H1 (cell line): ENCODE measurements at regions not wholly inside any gene's neighbourhood (a gene's known extent, or its start where the extent isn't known, plus 50 kb on each side); places are given as distances from the start of the nearest gene placed in this dataset.
"Not testable (repeated sequence)": the region's sequence is repeated elsewhere in the genome, so short reads cannot be mapped to it uniquely, and the experiment has no call there.

Experiments used
- CTCF ChIA-PET: fragments of 300-600 bp; sonication (Branson Sonifier 250); formaldehyde crosslinking; loops from one replicate; lab custom pipeline; 2021; ENCODE audit not compliant: partially characterized antibody; lab: Charles Lee
- POLR2A ChIA-PET: fragments of 300-600 bp; sonication (Branson Sonifier 250); formaldehyde crosslinking; loops from one replicate; lab custom pipeline; 2021; ENCODE audit warnings: inconsistent platforms; ENCODE audit not compliant: partially characterized antibody; lab: Charles Lee
- DNase-seq, 2 experiments: peaks; one replicate each; pipeline versions ENCODE4 v3.0.0 to v3.0.0-alpha.2; 2010 to 2022; ENCODE audit warnings: low spot score in 2 of 2, low read depth in 1 of 2, mixed read lengths in 1 of 2
- FAIRE-seq: peaks from 2 replicates; lab custom pipeline; 2011; peaks lifted over from hg19 to GRCh38; lab: Jason Lieb, UNC
- H2AFZ ChIP-seq: 2 replicates; pipeline ENCODE4 v1.8.1; 2012; ENCODE audit warnings: low read length, inconsistent platforms
- H2AK5ac ChIP-seq: 2 replicates; pipeline ENCODE4 v1.6.1; 2013; ENCODE audit warnings: low read depth, low read length
- H2BK120ac ChIP-seq: replicated peaks from 2 replicates; pipeline ENCODE3; 2013; ENCODE audit warnings: low read depth, low read length, inconsistent platforms
- H2BK12ac ChIP-seq: 2 replicates; pipeline ENCODE4 v1.6.1; 2013; ENCODE audit warnings: low read depth, low read length
- H2BK15ac ChIP-seq: 2 replicates; pipeline ENCODE4 v1.6.1; 2013; ENCODE audit warnings: low read length
- H2BK20ac ChIP-seq: 2 replicates; pipeline ENCODE4 v1.6.1; 2013; ENCODE audit warnings: low read length
- H2BK5ac ChIP-seq: 2 replicates; pipeline ENCODE4 v1.6.1; 2013; ENCODE audit warnings: low read depth, low read length
- H3K14ac ChIP-seq: 2 replicates; pipeline ENCODE4 v1.6.1; 2013; ENCODE audit warnings: inconsistent platforms; ENCODE audit not compliant: insufficient read length
- H3K18ac ChIP-seq: 2 replicates; pipeline ENCODE4 v1.6.1; 2013; ENCODE audit warnings: low read length; ENCODE audit errors: extremely low read depth
- H3K23ac ChIP-seq: 2 replicates; pipeline ENCODE4 v1.6.1; 2013; ENCODE audit warnings: inconsistent platforms; ENCODE audit not compliant: insufficient read length
- H3K23me2 ChIP-seq: 2 replicates; pipeline ENCODE4 v1.6.1; 2013; ENCODE audit warnings: low read depth, low read length
- H3K27ac ChIP-seq: 2 replicates; pipeline ENCODE4 v1.6.1; 2011; ENCODE audit warnings: low read depth, low read length, inconsistent platforms
- H3K27me3 ChIP-seq, 4 experiments: replicated peaks in 1 of 4; 1 replicate in 1 of 4; 2 replicates in 3 of 4; pipeline versions ENCODE4 v1.6.1 to v1.8.1; 2011 to 2013; ENCODE audit warnings: low read length in 3 of 4, mild to moderate bottlenecking in 3 of 4, inconsistent platforms in 2 of 4, mixed read lengths in 2 of 4, moderate library complexity in 1 of 4; ENCODE audit not compliant: control insufficient read depth in 3 of 4, insufficient read depth in 3 of 4; ENCODE audit errors: extremely low read depth in 1 of 4
- H3K36me3 ChIP-seq, 4 experiments: 2 replicates each; pipeline versions ENCODE4 v1.6.1 to v1.8.1; 2011 to 2013; ENCODE audit warnings: mild to moderate bottlenecking in 4 of 4, low read length in 3 of 4, moderate library complexity in 2 of 4, control low read depth in 1 of 4, inconsistent platforms in 1 of 4; ENCODE audit not compliant: insufficient read depth in 4 of 4, control insufficient read depth in 2 of 4
- H3K4ac ChIP-seq: replicated peaks from 2 replicates; pipeline ENCODE3; 2013; ENCODE audit warnings: low read length, low read depth, mixed read lengths, inconsistent platforms; ENCODE audit not compliant: insufficient read length
- H3K4me1 ChIP-seq, 4 experiments: replicated peaks in 1 of 4; 1 replicate in 1 of 4; 2 replicates in 3 of 4; pipeline versions ENCODE4 v1.6.1 to v1.8.1; 2011 to 2013; ENCODE audit warnings: low read length in 3 of 4, inconsistent platforms in 2 of 4, mixed read lengths in 1 of 4; ENCODE audit not compliant: insufficient read depth in 4 of 4, control insufficient read depth in 3 of 4
- H3K4me2 ChIP-seq, 2 experiments: 2 replicates each; pipeline versions ENCODE4 v1.6.1 to v1.8.1; 2011 to 2013; ENCODE audit warnings: low read depth in 2 of 2, low read length in 2 of 2, control low read depth in 1 of 2, inconsistent platforms in 1 of 2, mild to moderate bottlenecking in 1 of 2; ENCODE audit not compliant: insufficient read depth in 1 of 2
- H3K4me3 ChIP-seq, 4 experiments: fragments of 200-600, 300-600 bp in 1 of 4; sonication (generic), shearing (Covaris generic), sonication (Bioruptor Twin) in 1 of 4; 2 replicates each; pipeline versions ENCODE4 v1.5.1 to v1.8.1; 2011 to 2016; ENCODE audit warnings: low read length in 4 of 4, low read depth in 3 of 4, control low read depth in 2 of 4, inconsistent platforms in 2 of 4, mild to moderate bottlenecking in 2 of 4, mixed read lengths in 1 of 4, moderate library complexity in 1 of 4; ENCODE audit not compliant: insufficient read depth in 2 of 4; ENCODE audit errors: extremely low read depth in 1 of 4
- H3K56ac ChIP-seq: replicated peaks from 2 replicates; pipeline ENCODE3; 2013; ENCODE audit warnings: low read depth, mild to moderate bottlenecking, mixed read lengths, low read length, inconsistent platforms; ENCODE audit not compliant: insufficient read length
- H3K79me1 ChIP-seq: 2 replicates; pipeline ENCODE4 v1.6.1; 2013; ENCODE audit warnings: low read depth, low read length, control low read depth
- H3K79me2 ChIP-seq, 2 experiments: 2 replicates each; pipeline versions ENCODE4 v1.6.1 to v1.8.1; 2012 to 2013; ENCODE audit warnings: low read length in 2 of 2, mild to moderate bottlenecking in 2 of 2, inconsistent platforms in 1 of 2; ENCODE audit not compliant: insufficient read depth in 2 of 2, control insufficient read depth in 1 of 2
- H3K9ac ChIP-seq, 4 experiments: replicated peaks in 1 of 4; 1 replicate in 1 of 4; 2 replicates in 3 of 4; pipeline versions ENCODE4 v1.6.1 to v1.8.1; 2011 to 2013; ENCODE audit warnings: low read depth in 3 of 4, low read length in 3 of 4, control low read depth in 2 of 4, mild to moderate bottlenecking in 2 of 4, moderate library complexity in 2 of 4, inconsistent platforms in 1 of 4; ENCODE audit errors: extremely low read depth in 1 of 4
- H3K9me3 ChIP-seq, 2 experiments: 2 replicates each; pipeline versions ENCODE4 v1.6.1 to v1.8.1; 2012 to 2013; ENCODE audit warnings: mild to moderate bottlenecking in 2 of 2, moderate library complexity in 2 of 2, control low read depth in 1 of 2, inconsistent platforms in 1 of 2, low read depth in 1 of 2, low read length in 1 of 2, mixed read lengths in 1 of 2; ENCODE audit not compliant: insufficient read depth in 2 of 2
- H4K20me1 ChIP-seq, 2 experiments: replicated peaks in 1 of 2; 2 replicates each; pipeline versions ENCODE3 to v1.8.1; 2011 to 2013; ENCODE audit warnings: inconsistent platforms in 2 of 2, low read length in 2 of 2, mild to moderate bottlenecking in 1 of 2; ENCODE audit not compliant: insufficient read depth in 2 of 2, control insufficient read depth in 1 of 2
- H4K5ac ChIP-seq: 2 replicates; pipeline ENCODE4 v1.6.1; 2013; ENCODE audit warnings: low read length, low read depth, mixed read lengths, inconsistent platforms; ENCODE audit not compliant: insufficient read length
- H4K8ac ChIP-seq: 2 replicates; pipeline ENCODE4 v1.8.0; 2013; ENCODE audit warnings: mild to moderate bottlenecking, moderate library complexity, low read length, inconsistent platforms; ENCODE audit not compliant: insufficient read depth; ENCODE audit errors: extremely low read depth
- H4K91ac ChIP-seq: replicated peaks from 2 replicates; pipeline ENCODE3; 2013; ENCODE audit warnings: low read length, mixed read lengths, inconsistent platforms; ENCODE audit not compliant: insufficient read length
- WGBS, 2 experiments: shearing (Covaris generic) in 1 of 2; methylation state at CpG; one replicate each; pipeline versions ENCODE4 v1.1.6 to v1.1.7; 2013 to 2015; ENCODE audit warnings: low lambda C conversion rate in 2 of 2, mixed read lengths in 2 of 2, inconsistent platforms in 1 of 2, low coverage in 1 of 2, missing lambda C conversion rate in 1 of 2; ENCODE audit not compliant: insufficient replicate concordance in 2 of 2, insufficient coverage in 1 of 2, insufficient read length in 1 of 2; ENCODE audit errors: extremely low coverage in 1 of 2, missing lambda C conversion rate in 1 of 2; 5-methylcytosine and 5-hydroxymethylcytosine counted together

DNA sequence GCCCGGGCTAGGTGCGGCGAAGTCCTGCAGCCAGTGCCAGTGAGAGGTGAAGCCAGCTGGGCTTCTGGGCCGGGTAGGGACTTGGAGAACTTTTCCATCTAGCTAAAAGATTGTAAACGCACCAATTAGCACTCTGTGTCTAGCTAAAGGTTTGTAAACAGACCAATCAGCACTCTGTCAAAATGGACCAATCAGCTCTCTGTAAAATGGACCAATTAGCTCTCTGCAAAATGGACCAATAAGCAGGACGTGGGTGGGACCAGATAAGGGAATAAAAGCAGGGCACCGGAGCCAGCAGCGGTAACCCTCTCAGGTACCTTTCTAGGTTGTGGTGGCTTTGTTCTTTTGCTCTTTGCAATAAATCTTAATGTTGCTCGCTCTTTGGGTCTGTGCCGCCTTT is 195.1 kb downstream of the ANKRD30BL start:
- H3K9ac ChIP-seq, H3K79me2 ChIP-seq, H3K4me3 ChIP-seq, H3K27ac ChIP-seq, H4K91ac ChIP-seq, H3K56ac ChIP-seq, H3K27me3 ChIP-seq, FAIRE-seq, H2BK12ac ChIP-seq, H2BK15ac ChIP-seq, H3K4me1 ChIP-seq, H2BK5ac ChIP-seq, H4K20me1 ChIP-seq, H2AFZ ChIP-seq, H4K5ac ChIP-seq, H3K18ac ChIP-seq, CTCF ChIA-PET, H2AK5ac ChIP-seq, DNase-seq, POLR2A ChIA-PET, H3K79me1 ChIP-seq, H3K23ac ChIP-seq, H3K14ac ChIP-seq, H4K8ac ChIP-seq, H3K9me3 ChIP-seq, H3K36me3 ChIP-seq, H3K4me2 ChIP-seq, H2BK20ac ChIP-seq, H2BK120ac ChIP-seq, H3K23me2 ChIP-seq, H3K4ac ChIP-seq: not testable (repeated sequence)
- 76% methylated on average over 9 of the region's 10 CpGs; no CpG with 5 or more reads in 1 of the 2 experiments for WGBS, 2 experiments
